NCI-H69 (cell line): ENCODE measurements at regions not wholly inside any gene's neighbourhood (a gene's known extent, or its start where the extent isn't known, plus 50 kb on each side); places are given as distances from the start of the nearest gene placed in this dataset.
A peak's percentile ranks its signal among the peaks of the same experiment; 100 is the strongest.
"Not testable (repeated sequence)": the region's sequence is repeated elsewhere in the genome, so short reads cannot be mapped to it uniquely, and the experiment has no call there.

Experiments
- DNase-seq: peaks from one replicate; lab custom pipeline; 2025; lab: John Stamatoyannopoulos, UW

DNA sequence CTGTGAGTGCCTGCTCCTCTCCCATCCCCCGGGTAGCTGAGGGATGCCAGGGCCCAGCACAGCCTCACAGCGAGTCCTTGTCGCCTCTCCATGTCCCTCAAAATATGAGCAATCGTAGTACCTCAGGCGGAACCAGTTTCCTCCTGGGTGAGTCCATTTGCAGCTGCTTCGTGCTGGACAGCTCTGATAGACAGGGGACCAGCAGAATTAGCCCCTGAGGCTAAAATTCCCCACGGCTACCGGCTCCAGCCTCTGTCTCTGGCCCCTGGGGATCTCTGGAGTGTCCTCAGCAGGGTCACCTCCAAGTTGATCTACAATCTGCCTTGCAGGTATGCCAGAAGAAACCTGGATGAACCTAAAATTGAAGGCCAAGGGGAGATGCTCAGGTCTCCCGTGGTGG, 115.8 kb upstream of the FBXL7 start:
- DNase-seq: no peak

DNA sequence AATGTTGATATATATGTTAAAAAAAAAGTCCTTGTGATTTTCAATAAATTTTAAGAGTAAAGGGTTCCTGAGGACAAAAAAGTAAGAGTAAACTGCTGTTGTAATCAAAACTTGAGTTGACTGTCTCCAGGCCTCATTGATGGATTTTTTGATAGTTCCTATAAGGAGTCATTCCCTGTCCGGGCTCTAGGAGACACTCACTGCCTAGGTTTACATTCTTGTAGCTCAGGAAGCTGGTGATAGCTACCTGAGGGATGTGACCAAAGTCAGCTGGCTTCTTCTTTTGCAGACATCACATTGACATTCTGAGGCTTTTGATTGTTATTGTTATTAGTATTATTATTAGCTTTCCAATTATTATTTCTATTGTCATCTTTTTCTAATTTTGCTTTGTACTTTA, 116.5 kb upstream of the FBXL7 start:
- DNase-seq: peak; percentile 53

DNA sequence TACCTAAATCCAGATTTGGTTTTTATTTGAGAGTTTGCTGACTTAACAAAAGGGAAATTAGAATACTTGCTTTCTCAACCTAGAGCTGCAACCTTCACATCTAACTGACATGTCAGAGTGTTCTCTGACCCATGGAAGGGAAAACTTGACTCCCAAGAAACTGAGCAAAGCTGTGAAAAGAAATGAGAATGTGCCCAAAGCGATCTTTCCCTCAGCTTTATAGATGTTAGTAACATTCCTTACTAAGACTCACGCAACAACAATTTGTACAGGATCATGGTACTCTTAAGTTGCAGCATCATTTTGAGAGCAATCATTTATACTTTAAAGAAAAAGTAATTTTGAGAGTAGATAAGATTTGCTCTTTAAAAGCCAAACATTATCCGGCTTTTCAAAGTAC, 117.0 kb upstream of the FBXL7 start:
- no peak for DNase-seq

DNA sequence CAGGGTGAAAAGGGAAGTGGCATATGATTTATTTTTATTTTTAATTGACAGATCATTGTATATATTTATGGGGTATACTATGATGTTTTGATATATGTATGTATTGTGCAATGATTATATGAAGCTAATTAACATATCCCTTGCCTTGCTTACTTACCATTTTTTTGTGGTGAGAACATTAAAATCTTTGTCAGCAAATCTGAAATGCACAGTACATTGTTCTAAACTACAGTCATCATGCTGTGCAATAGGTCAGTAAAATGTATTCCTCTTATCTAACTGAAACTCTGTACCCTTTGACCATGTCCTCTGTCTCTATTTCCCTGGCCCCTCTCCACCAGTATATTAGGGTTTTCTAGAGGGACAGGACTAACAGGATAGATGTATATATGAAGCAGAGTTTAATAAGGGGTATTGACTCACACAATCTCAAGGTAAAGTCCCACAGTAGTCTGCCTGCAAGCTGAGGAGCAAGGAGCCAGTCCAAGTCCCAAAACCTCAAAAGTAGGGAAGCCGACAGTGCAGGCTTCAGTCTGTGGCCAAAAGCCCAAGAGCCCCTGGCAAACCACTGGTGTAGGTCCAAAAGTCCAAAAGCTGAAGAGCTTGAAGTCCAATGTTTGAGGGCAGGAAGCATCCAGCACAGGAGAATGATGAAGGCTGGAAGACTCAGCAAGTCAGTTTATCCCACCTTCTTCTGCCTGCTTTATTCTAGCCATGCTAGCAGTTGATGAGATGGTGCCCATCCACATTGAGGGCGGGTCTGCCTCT, 122.2 kb upstream of the FBXL7 start:
- DNase-seq: no peak

DNA sequence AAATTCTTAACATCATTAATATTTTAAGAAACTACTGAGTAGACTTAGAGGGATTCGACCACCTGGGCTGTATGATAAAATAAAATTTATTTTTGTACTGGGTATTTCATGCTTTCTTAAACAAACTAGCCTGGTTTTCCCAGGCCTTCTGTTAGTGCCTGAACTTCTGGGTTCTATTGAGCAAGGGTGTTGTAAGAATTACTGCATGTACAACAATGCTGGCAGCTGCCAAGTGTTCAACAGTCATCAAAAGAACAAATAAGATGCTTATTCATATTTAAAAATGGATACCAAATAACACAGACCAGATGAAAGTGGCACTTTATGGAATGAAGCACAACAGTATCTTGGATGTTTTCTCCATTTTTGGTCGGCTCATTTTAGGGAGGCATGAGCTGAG, 123.2 kb upstream of the FBXL7 start:
- no peak for DNase-seq

DNA sequence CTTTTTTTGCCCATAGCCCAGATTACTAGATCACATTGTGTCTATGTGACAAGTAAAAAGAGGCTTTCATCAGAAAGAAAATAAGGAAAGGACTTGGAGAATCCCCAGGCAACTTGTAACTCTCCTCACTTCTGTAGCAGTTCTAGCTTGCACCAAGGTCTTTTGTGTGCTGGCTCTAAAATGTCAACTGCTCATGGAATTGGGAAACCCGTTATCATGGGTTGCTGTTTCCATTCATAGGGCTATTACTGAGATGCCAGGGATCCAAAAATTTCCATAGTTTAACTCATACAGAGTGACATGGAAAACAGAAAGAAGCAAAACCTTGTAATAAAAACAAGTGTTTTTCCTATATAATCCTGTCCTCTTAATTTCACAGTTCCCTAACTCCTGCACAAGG, 123.9 kb upstream of the FBXL7 start:
- no peak for DNase-seq

DNA sequence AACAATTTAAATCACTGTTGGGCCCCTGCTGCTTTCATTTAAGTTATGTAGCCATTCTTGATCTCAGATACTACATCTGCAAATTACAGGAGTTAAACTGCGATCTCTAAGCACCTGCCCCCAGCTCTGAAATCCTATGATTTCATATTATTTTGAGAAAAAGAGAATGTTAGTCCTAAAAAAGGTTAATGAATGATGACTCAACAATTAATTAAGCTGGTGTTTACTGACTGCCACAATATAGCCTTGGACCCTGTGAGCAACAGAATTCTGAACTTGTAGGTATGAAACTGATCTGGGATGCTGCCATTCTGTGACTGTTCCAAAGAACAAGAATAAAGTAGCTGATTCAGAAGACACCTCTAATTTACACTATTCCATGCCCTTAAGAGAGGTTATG, 124.4 kb upstream of the FBXL7 start:
- DNase-seq: no peak

DNA sequence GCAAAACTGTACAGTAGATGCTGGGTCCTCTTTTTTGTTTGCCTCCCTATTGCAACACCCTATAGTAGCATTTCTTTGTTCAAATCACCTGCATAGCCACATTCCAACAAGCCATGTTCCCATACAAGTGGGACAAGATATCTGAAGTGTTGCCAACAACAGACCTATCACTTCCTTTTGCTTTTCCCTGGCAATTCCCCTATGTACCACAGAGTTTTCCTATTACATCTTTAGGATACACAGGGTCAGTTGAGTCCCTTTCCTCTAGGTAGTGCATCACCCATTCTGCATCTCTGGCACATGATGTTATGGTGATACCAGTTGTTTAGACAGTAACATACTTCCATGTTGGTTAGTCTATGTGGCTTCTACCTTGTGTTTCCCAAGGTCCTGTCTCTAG, 125.1 kb upstream of the FBXL7 start:
- no peak for DNase-seq

DNA sequence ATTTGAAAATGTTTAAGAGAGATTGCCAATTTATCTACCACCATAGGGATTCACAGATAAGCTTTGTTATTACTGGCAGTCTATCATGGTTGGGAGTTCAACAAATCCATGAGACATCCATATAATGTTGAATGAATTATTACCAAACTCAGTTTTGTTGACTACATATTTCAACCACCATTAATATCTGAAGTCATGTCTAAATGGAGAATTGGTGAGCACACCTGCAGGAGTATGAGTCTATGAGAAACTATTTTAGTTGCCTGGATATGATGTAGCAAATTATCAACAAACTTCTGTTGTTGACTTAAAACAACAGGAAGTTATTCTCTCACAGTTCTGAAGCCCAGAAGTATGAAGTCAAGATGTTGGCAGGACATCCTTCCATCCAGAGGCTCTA, 126.8 kb upstream of the FBXL7 start:
- no peak for DNase-seq

DNA sequence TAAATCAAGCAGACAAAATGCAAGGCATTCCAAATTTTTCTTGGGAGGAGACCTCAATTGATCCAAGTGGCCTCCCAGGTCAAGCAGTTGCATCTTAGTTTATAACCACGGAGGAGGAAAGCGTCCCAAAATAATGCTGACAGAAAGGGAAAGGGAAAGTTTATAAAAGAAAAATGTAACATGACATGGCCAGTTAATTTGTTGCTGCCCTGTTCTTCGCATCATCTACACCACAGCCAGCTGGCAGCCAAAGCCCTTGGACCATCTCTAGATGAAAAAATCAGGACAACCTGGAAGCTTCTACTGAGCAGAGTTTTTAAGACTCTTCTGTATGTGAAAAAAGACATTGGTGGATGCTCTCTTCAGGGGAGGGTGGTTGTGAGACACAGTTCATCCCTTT, 128.8 kb upstream of the FBXL7 start:
- no peak for DNase-seq

DNA sequence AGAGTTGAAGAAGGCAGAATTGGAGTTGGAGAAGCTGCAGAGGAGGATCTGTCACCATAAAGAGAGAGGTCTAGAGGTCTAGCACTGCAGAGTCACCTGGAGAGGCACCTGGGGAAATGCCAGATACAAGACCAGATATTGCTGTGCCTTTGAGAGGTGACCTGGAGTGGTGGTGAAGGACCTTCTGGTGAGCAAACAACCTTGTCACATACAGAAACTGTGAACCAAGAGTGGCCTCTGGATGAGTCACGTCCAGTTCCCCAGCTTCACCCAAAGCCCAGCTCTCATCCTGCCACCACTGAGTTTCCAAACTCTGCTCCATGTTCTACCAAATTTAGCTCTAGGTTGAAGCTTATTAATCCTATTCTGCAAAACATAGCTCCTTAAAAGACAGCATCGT, 131.1 kb upstream of the FBXL7 start:
- DNase-seq: no peak

DNA sequence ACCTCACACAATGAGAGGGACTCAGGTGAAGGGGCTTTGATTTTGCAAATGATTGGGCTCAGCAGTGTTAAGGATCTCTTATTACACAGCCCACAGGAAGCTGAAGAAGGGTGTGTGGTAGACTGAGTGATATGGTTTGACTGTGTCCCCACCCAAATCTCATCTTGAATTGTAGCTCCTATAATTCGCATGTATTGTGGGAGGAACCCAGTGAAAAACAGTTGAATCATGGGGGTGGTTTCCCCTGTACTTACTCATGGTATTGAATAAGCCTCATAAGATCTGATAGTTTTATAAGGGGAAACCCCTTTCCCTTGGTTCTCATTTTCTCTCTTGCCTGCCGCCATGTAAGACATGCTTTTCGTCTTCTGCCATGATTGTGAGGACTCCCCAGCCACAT, 132.5 kb upstream of the FBXL7 start:
- no peak for DNase-seq

DNA sequence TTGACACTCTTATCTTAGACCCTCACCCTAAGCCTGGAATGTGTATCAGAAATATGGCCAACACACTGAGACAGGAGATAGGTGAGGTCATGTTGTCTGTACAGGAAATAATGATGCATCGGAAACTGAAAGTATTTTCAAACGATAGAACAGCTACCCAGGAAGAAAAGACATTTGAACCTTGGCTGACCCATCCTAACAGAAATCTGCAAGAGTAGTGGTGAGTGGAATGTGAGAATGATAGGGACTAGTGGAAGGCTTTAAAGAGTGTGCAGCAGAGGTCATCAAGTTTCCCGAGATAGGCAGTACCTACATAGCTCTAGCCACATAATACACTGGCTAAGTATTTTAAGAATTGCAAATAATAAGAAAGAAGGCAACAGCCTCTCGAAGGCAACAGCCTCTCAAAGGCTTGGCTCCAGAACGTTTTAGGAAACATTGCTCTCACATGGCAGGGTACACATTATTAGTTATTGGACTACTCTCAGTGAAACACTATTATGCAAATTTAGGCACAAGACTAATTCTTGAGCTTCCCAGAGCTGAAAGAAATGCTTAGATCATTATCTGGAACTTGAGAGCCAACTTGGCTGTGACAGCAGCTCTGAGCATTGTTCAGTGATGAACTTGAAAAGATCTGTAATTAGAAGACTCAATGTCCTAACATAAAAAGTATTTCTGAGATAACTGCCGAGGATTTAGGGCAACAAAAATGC, 133.1 kb upstream of the FBXL7 start:
- no peak for DNase-seq

DNA sequence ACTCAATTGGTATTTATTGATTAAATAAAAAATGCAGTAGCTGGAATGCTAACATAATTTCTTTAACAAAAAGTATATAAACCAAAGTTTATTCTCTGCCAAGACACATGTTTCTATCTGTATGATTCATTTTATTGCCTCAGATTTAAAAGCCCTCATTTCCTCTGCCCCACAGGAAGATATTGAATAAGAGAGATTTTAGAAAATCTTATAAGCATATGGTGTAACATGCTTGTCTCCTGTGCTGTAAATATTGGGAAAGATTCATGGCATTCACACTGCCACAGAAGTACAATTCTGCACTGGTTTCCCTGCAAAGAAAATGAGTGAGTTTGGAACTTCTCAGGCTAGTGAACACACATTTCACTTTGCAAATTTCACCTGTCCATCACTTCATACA, 134.9 kb upstream of the FBXL7 start:
- no peak for DNase-seq

DNA sequence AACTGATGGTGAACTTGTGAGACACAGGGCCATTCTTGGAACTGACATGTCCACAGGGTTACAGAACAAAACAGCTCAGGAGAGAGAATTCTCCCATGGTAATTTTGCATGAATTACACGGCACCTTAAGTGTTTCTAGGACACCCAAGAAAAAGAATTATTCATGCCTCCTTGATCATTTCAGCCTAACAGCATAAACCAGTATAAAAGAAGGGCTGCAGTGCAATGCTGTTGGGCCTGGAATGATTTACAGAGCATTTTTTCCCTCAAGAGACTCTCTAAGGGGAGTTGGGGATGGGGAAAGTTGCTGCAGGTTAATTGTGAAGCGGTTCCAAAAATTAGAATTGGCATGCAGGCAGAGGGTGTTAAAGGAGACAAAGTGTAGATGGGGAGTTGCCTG, 136.4 kb upstream of the FBXL7 start:
- DNase-seq: no peak

DNA sequence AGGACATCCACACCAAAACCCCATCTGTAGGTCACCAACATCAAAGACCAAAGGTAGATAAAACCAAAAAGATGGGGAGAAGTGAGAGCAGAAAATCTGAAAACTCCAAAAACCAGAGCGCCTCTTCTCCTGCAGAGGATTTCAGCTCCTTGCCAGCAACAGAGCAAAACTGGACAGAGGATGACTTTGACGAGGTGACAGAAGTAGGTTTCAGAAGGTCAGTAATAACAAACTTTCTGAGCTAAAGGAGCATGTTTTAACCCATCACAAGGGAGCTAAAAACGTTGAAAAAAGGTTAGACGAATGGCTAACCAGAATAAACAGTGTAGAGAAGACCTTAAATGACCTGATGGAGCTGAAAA, 142.9 kb upstream of the FBXL7 start:
- not testable (repeated sequence) for DNase-seq

DNA sequence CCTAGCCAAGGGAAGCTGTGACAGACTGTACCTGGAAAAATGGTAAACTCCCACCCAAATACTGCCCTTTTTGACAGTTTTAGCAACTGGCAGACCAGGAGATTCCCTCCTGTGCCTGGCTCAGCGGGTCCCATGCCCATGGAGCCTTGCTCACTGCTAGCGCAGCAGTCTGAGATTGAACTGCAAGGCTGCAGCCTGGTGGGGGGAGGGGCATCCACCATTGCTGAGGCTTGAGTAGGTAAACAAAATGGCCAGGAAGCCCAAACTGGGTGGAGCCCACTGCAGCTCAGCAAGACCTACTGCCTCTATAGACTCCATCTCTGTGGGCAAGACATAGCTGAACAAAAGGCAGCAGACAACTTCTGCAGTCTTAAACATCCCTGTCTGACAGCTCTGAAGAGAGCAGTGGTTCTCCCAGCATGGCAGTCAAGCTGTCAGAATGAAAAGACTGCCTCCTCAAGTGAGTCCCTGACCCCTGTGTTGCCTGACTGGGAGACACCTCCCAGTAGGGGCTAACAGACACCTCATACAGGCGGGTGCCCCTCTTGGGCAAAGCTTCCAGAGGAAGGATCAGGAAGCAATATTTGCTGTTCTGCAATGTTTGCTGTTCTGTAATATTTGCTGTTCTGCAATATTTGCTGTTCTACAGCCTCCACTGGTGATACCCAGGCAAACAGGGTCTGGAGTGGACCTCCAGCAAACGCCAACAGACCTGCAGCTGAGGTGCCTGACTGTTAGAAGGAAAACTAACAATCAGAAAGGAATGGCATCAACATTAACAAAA, 143.5 kb upstream of the FBXL7 start:
- not testable (repeated sequence) for DNase-seq

DNA sequence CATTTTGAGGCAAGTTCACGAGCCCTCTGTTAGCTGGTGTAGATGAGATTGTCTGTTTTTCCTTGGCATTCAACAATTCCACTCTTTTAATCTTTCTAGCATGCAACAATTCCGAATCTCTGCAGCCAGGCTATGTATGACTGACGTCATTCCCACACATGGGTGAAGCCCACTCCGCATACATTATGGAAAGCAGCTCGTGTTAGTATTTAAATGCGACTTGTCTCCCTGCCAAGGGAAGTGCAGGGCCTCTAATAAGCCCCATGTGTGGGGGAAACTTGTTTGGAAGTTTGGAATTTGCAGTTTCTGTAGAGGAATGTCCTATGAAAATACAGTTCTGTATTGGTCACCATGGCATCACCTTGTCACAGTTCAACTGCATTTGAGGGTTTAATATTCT, 146.0 kb upstream of the FBXL7 start:
- no peak for DNase-seq

DNA sequence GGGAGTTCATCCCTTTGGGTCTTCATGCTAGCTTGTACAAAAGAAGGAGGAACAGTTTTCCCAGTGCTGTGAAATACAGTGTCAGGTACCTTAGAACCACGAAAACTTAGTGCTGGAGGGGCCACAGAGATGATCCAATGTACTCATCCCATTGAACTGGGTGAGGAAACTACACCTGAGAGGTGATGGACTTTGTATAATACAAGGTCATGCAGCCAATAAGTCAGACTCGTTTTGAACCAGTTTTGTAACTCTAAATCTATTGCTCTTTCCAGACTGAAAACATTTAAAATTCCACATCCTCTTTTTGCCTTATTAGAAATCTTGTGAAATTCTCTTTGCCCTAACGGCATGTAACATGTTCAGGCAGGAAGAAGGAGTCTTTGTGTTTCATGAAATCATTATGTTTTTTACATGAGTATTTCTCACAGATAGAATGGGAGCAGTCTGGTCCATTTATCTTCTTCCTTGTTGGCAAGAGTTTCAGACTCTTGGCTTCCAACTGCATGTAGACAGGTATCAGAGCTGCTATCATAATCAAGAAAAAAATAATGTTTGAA, 146.8 kb upstream of the FBXL7 start:
- DNase-seq: no peak

DNA sequence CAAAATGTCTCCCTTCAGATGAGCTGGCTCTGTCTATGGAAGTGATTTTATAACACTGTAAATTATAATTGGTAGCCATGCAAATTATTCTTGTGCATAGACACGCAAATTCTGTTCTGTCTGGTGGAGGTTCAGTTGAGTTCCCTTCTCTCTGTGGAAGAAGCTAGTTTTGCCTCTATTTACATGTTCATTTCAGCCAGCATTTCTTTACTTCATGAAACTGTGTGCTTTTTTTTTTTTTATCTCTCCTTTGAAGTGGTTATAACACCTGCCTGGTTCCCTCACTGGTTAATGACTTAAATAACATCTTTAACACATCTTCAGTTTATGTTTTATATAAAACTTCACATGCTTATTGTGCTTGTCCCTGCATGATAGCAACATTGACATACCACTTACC, 149.4 kb upstream of the FBXL7 start:
- no peak for DNase-seq

DNA sequence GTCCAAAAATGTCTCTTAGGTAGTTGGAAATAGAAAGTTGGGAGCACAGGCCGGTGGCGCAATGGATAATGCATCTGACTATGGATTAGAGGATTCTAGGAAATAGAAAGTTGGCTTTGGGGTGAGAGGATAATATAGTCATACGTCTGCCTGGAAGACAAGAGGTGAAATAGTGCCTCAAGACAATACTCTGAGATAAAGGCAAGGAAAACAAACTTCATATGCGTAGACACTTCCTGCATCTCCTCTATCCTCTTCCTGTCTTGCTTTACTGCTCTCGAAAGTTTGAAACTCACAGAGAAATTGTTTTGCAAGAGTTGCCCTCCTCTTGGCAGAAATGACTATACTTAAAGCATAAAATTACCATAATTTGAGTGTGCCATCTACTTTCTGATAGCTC, 153.2 kb upstream of the FBXL7 start:
- no peak for DNase-seq

DNA sequence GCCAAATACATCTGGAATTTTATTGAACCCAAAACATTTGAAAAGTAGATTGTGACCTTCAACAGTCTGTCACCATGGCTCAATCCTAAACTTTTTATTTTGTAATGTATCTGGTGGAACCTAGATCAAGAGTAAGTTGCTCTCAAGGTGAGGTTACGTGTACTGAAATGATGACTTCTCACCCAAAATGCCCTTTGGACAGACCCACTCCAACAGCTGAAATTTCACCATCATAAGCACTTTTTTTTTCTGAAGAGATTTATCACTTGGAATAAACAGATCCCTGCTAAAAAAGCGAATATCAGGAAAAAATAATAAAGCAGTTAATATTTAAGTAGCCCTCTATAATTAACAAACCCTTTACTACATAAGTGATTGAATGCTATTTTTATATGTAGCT, 155.0 kb upstream of the FBXL7 start:
- DNase-seq: no peak

DNA sequence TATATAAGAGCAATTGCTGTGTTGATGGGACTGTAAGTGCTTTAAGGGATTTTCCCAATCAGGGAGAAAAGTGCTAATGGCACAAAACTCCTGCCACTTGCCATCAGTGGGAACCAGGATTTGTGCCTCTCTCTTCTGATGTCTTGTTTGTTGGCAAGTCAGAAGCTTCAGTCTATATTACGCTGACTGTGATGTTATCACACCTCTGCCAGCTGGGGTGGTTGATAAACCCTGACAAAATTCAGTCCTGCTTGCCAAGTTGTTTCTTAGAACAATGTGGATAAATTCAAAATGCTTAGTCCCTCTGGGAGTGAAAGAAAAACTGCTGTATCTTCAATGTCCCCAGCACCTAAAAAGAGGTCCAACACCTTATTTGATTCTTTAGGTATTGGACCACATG, 161.4 kb upstream of the FBXL7 start:
- DNase-seq: no peak
